Natural killer cell treated with Interleukin-12 subunit alpha and Interleukin-12 subunit beta and Interleukin-15 and Interleukin-18, amount 100 ng/mL, for 72 hours (primary cell): ENCODE measurements at regions not wholly inside any gene's neighbourhood (a gene's known extent, or its start where the extent isn't known, plus 50 kb on each side); places are given as distances from the start of the nearest gene placed in this dataset.
A peak's percentile ranks its signal among the peaks of the same experiment; 100 is the strongest.
"Not testable (repeated sequence)": the region's sequence is repeated elsewhere in the genome, so short reads cannot be mapped to it uniquely, and the experiment has no call there.

Experiments used
- ATAC-seq, 2 donors: fragments of 150-1000 bp; cut with Tn5 transposase in 1 of 2; sonication (Bioruptor Pico), chemical (Tn5 transposase) in 1 of 2; 2 replicates each; pipeline ENCODE4 v1.10.0; 2021
- DNase-seq: peaks from one replicate; pipeline ENCODE4 v3.0.0; 2022; ENCODE audit warnings: low spot score
- H3K27ac Mint-ChIP-seq, 2 donors: 1 replicate in 1 of 2; 2 replicates in 1 of 2; pipeline ENCODE4 v1.8.0; 2022; ENCODE audit warnings: mixed read lengths in 2 of 2, mild to moderate bottlenecking in 1 of 2, moderate library complexity in 1 of 2
- H3K27me3 Mint-ChIP-seq, 2 donors: 1 replicate in 1 of 2; 2 replicates in 1 of 2; pipeline ENCODE4 v1.8.0; 2022; ENCODE audit warnings: mixed read lengths in 2 of 2
- H3K36me3 Mint-ChIP-seq: one replicate; pipeline ENCODE4 v1.8.0; 2022; ENCODE audit warnings: mixed read lengths
- H3K4me1 Mint-ChIP-seq, 2 donors: 1 replicate in 1 of 2; 2 replicates in 1 of 2; pipeline ENCODE4 v1.8.0; 2022; ENCODE audit warnings: low read depth in 2 of 2, mixed read lengths in 2 of 2, mild to moderate bottlenecking in 1 of 2
- H3K4me3 Mint-ChIP-seq: one replicate; pipeline ENCODE4 v1.8.0; 2022; ENCODE audit warnings: mixed read lengths
- H3K9me3 Mint-ChIP-seq: 2 replicates; pipeline ENCODE4 v1.8.0; 2022; ENCODE audit warnings: mixed read lengths

DNA sequence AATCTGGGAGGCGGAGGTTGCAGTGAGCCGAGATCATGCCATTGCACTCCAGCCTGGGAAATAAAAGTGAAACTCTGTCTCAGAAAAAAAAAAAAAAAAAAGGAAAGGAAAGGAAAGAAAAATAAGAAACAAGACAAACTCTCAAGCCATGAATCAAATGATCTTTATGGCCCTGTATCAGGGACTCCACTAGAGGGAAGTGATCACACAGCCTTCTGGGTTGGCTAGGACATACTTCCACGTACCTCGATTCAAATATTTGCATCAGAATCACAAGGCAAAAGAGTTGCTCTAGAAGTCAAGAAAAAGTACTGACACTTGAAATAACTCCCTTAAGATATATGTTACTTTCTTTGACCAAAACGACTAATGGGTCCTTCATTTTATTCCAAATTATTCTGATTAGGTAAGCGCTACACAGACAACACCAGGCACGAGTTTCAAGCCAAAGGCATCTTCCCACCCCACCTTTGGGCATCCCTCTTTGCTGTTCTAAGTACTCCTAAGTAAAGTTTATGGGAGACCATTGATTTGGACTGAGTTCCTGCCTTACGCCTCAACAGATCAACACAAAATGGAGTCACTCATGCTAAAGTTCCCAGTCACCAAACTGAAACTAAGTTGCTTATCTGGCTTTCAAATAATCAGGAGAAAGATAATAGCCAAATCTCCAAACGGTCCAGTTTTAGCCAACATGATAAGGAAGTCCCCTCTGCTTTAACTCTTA is 77.5 kb upstream of the NT5E start:
- Mint-ChIP-seq H3K4me1 (no peaks in the 10 kb centered on the region), H3K27ac (no peak overlapping the region), H3K4me3 (no peak overlapping the region), H3K36me3 (peaks cover under 1% of the 10 kb centered on the region), H3K27me3 (peaks cover 6 to 7% of the 10 kb centered on the region in 2 donors), H3K9me3 (no peaks in the 10 kb centered on the region)
- ATAC-seq (no peak), DNase-seq (no peak)

DNA sequence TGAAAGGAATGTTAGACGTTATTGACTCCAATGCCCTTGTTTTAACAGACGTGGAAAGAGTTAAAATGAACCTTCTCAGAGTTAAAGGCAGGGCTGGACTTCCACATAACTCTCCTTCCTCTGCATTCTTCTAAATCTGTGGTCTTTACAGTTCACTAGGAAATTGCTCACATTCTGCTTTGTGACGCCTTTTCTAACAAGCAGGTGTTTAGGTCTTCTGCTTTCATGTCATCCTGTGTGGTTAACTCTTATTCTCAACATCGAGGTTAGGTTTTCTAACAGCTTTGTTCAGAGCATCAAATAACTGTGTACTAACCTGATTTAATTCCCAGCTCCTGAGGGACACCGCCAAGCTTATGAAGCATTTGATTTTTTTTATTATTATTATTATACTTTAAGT is 81.3 kb upstream of the NT5E start:
- H3K27me3 Mint-ChIP-seq = peaks cover 12 to 15% of the 10 kb centered on the region in 2 donors
- H3K36me3 Mint-ChIP-seq = peaks cover 4% of the 10 kb centered on the region
- H3K27ac Mint-ChIP-seq = no peak overlapping the region
- H3K4me3 Mint-ChIP-seq = no peak overlapping the region
- H3K4me1 Mint-ChIP-seq = no peaks in the 10 kb centered on the region
- no peak for DNase-seq
- no peak for ATAC-seq
- no peaks in the 10 kb centered on the region for H3K9me3 Mint-ChIP-seq

DNA sequence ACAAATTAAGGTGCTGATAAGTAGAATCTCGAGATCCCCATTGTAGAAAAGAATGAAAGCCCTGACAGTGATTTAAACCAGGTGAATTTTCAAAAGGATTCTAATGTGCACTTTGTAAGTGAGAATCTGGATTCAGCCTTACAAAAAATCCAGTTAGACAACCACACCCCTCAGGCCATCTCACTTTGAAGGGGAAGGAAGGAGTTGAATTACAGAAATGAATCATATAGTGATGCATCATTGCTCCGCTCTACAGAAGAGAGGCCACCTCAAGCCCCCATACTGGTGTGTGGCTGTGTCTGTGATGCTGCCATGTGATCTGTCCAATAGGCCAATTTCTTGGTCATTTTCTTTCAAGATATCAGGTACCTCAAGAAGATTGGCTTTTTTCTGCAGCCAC is 85.5 kb upstream of the NT5E start:
- Mint-ChIP-seq H3K27ac (no peak overlapping the region), H3K9me3 (no peaks in the 10 kb centered on the region), H3K4me1 (no peaks in the 10 kb centered on the region), H3K36me3 (peaks cover 4% of the 10 kb centered on the region), H3K27me3 (peaks cover 15 to 16% of the 10 kb centered on the region in 2 donors), H3K4me3 (no peak overlapping the region)
- ATAC-seq (peak in 1 of 2 donors; percentile 62), DNase-seq (no peak)

DNA sequence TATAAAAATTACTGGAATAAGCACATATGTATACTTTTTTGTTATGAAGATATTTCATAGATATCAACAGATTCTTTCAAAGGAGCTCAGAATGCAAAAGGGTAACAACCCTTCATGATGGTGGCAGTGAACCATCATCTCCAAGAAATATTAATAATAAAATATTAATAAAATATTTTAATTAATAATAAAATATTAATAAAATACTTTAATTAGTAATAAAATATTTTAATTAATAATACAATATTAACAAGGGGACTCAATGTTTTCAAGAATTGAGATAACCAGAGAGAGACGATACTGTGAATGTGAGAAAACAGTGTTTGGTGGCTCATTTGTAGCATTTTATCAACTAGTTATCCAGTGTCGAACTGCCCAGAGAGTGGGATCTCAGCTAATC is 86.0 kb upstream of the NT5E start:
- Mint-ChIP-seq H3K4me1 (no peaks in the 10 kb centered on the region), H3K27ac (no peak overlapping the region), H3K27me3 (peaks cover 15 to 16% of the 10 kb centered on the region in 2 donors), H3K36me3 (peaks cover 4% of the 10 kb centered on the region), H3K4me3 (no peak overlapping the region), H3K9me3 (no peaks in the 10 kb centered on the region)
- DNase-seq (no peak), ATAC-seq (no peak)

DNA sequence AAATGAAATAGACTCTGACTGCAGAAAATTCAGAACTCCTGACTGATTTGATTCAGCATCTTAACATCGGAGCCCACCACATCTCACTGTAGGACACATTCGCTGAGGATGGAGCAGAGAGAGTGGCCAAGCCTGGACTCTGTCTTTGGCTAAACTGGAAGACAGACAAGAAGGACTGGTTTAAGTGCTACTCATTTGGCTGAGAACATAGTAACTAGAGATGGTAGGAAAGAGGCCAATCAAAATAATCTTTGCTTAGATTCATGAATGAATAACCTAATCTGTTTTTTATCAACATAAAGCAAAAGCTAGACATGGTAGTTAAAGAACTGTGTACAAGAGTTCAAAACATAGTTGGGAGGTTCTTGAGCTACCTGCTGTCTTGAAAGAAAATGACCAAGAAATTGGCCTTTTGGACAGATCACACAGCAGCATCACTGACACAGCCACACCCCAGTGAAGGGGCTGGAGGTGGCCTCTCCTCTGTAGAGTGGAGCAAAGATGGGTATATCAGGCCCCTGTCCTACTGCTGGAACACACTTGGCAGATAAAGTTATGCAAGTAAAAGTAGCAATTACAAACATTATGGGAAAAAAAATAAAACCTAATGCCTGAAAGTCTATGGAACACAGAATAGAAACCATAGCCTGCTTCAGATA is 87.1 kb upstream of the NT5E start:
- ATAC-seq (peak in 1 of 2 donors; percentile 46), DNase-seq (no peak)
- H3K36me3 Mint-ChIP-seq = peaks cover 4% of the 10 kb centered on the region
- H3K9me3 Mint-ChIP-seq = no peaks in the 10 kb centered on the region
- no peak overlapping the region for H3K4me3 Mint-ChIP-seq
- H3K4me1 Mint-ChIP-seq = no peaks in the 10 kb centered on the region
- peaks cover 13 to 19% of the 10 kb centered on the region in 2 donors for H3K27me3 Mint-ChIP-seq
- H3K27ac Mint-ChIP-seq = no peak overlapping the region

DNA sequence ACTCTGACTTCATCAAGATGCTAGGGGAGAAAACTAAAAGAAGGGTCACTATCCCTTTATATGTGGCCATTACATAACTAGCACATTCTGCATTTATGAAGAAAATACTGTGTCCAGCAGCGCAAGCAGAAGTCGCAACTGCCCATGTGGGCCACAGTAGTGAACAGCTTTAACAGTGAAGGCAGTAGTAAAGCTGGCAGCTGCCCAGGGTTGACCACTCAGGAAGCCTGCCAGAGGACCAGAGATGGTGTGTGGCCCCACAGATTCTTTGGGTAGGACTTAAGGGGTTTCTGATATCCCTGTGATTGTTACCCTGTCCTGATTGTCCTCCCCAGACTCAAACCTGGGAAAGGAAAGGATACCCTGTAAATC is 88.3 kb upstream of the NT5E start:
- no peaks in the 10 kb centered on the region for H3K36me3 Mint-ChIP-seq
- no peak for DNase-seq
- no peaks in the 10 kb centered on the region for H3K9me3 Mint-ChIP-seq
- peaks cover 6 to 11% of the 10 kb centered on the region in 2 donors for H3K27me3 Mint-ChIP-seq
- H3K4me1 Mint-ChIP-seq = no peaks in the 10 kb centered on the region
- no peak overlapping the region for H3K27ac Mint-ChIP-seq
- no peak overlapping the region for H3K4me3 Mint-ChIP-seq
- no peak for ATAC-seq

DNA sequence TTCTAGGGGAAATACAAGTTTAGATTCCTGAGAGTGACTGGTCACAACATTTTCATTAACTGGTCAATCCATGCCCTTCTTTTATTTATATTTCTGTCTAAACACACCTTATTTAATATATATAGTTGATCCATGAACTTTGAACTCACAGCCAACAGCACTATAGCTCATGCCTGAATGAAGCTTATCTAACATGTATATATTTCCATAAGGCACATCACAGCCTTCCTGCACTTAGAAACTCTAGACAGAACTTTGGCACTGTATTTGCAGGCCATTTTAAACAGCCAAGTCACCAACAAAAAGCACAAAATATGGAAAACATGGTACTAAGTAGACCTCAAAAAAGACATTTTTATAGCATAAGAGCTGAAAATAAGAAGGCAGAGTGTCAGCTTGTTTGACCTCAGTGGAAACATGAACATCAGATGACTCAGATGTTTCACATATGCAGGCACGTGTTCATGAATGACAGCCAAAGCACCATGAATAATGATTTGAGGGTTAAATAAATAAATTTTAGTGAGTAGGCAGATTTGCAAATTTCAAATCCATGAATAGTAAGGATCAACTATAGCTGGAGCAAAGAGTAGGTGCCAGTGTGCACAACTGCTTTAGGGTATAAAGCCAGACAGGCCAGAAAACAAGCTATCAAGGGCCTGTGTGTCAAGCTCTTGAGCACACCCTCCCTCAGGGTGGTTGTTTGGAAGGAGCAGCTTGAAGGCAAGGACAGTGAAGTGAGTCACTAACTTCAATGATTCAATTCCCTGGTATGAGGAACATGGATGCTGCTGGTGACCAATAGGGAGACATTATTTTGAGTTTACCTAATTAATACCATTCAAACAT is 88.9 kb upstream of the NT5E start:
- Mint-ChIP-seq H3K4me1 (no peaks in the 10 kb centered on the region), H3K36me3 (no peaks in the 10 kb centered on the region), H3K9me3 (no peaks in the 10 kb centered on the region), H3K27ac (no peak overlapping the region), H3K4me3 (no peak overlapping the region), H3K27me3 (peaks cover 4 to 10% of the 10 kb centered on the region in 2 donors)
- DNase-seq = no peak
- ATAC-seq = no peak

DNA sequence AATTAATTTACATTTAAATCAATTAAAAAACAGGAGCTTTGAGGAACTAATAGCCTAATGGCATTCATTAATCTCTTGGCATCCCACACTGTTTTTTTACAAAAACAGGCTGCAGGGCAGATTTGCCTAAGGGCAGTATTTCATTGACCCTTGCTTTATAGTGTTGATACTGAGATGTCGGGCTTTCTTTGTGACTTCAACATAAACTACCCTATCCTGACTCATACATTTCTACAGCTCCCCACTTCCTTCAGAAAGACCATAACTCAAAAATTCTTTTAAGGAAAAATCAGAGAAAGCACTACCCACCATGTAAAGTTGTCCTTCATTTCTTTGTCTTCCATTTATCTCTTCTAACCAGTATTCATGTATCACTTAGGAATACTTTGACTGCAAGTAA is 92.2 kb upstream of the NT5E start:
- Mint-ChIP-seq H3K27me3 (peaks cover 4 to 10% of the 10 kb centered on the region in 2 donors), H3K4me3 (no peak overlapping the region), H3K36me3 (no peaks in the 10 kb centered on the region), H3K4me1 (no peaks in the 10 kb centered on the region), H3K9me3 (no peaks in the 10 kb centered on the region), H3K27ac (no peak overlapping the region)
- no peak for ATAC-seq
- DNase-seq = no peak

DNA sequence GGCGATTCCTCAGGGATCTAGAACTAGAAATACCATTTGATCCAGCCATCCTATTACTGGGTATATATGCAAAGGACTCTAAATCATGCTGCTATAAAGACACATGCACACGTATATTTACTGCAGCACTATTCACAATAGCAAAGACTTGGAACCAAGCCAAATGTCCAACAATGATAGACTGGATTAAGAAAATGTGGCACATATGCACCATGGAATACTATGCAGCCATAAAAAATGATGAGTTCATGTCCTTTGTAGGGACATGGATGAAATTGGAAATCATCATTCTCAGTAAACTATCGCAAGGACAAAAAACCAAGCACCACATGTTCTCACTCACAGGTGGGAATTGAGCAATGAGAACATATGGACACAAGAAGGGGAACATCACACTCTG is 93.1 kb upstream of the NT5E start:
- DNase-seq, ATAC-seq, H3K4me1 Mint-ChIP-seq, H3K36me3 Mint-ChIP-seq, H3K27ac Mint-ChIP-seq, H3K4me3 Mint-ChIP-seq, H3K9me3 Mint-ChIP-seq: not testable (repeated sequence)
- H3K27me3 Mint-ChIP-seq = peaks cover 4 to 13% of the 10 kb centered on the region in 2 donors

DNA sequence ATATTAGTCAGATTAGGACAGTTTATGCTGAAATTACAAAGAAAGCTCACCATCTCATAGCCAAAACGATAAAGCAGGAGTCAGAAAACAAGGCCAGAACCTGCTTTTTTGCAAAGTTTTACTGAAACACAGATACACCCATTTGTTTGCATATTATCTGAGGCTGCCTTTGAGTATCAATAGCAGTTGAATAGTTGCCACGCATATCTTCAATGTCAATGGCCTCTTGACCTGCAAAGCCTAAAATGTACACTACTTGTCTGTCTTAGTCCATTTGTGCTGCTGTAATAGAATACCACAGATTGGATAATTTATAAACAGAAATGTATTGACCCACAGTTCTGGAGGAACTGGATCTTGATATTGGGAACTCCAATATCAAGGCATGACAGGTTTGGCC is 94.1 kb upstream of the NT5E start:
- DNase-seq (no peak), ATAC-seq (no peak)
- H3K4me3 Mint-ChIP-seq = no peak overlapping the region
- no peaks in the 10 kb centered on the region for H3K4me1 Mint-ChIP-seq
- no peaks in the 10 kb centered on the region for H3K9me3 Mint-ChIP-seq
- no peak overlapping the region for H3K27ac Mint-ChIP-seq
- H3K27me3 Mint-ChIP-seq = peaks cover 6 to 22% of the 10 kb centered on the region in 2 donors
- H3K36me3 Mint-ChIP-seq = no peaks in the 10 kb centered on the region

DNA sequence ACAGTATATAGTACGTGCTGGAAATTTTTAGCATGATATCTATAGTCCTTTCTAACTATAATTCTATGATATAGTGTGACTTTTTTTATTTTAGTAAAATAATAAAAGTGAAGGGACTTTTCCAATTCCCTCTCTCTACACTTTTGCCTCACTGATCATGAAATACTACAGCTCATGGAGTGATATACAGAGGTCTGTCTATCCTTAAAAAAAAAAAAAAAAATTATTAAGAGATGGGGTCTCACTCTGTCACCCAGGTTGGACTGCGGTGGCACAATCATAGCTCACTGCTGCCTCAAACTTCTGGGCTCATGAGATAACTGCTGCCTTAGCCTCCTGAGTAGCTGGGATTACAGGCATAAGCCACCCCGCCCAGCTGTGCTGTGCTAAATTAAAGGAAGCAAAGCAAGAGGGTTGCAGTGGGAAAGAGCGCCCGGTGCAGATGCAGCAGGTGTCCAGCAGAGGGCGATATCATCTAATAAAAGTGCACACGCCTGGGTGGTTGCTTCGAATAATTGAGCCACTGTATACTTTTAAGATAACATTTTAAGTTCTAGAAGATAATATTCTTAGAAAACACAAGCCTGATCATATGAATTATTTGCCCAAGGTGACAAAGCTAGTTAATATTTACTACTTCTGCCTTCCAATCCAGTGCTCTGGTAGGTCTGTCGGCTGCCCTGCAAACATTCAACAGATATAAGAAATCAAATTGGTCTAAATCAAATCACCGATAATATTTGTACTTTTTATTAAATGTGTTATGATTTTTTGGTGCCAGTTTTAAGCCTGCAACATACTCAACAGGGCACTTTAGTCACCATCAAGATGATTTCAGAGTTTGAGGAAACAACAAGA is 94.9 kb upstream of the NT5E start:
- Mint-ChIP-seq H3K36me3 (no peaks in the 10 kb centered on the region), H3K4me3 (no peak overlapping the region), H3K4me1 (no peaks in the 10 kb centered on the region), H3K27me3 (peaks cover 6 to 24% of the 10 kb centered on the region in 2 donors), H3K9me3 (no peaks in the 10 kb centered on the region), H3K27ac (no peak overlapping the region)
- DNase-seq = peak; percentile 65
- peak in 1 of 2 donors; percentile 66 for ATAC-seq

DNA sequence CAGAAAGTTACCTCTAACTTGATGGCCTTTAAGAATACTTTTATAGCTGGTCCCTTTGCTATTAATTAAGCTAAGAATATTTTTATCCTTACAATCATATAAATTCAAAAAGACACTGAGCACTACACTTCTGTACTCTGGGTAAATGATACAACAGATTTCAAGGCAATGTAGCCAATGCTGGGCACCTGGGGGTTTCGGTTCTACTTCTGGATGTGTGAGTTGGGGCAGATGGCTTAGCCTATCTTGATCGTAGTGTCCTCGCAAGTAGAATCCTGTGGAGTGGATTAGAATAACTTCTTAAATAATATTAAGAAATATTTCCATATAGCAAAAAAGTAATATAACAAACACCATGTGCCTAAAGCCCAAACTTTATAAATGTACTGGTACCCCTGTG is 96.9 kb upstream of the NT5E start:
- peaks cover 7 to 19% of the 10 kb centered on the region in 2 donors for H3K27me3 Mint-ChIP-seq

DNA sequence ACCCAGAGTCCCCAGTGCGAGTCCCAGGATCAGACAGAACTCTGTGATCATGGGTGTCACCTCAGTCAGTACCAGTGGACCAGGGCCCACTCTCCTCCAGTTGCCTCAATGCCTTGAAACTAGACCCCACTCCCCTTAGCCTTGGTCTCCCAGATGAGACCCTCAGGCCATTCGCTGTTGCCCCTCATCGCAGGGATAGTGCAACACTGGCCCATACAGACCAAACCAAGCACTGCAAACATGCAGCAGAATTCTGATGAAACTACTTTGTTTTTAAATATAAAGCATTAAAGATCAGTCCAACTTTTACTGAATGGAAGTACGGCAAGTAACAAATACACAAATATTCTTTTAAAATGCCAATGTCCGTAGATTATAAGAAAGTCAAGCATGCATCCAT is 101.2 kb upstream of the NT5E start:
- H3K4me1 Mint-ChIP-seq = no peaks in the 10 kb centered on the region
- H3K27ac Mint-ChIP-seq = no peak overlapping the region
- peaks cover 18 to 27% of the 10 kb centered on the region in 2 donors for H3K27me3 Mint-ChIP-seq

More for the DNA sequence above, 96.9 kb upstream of the NT5E start:
- H3K9me3 Mint-ChIP-seq = no peaks in the 10 kb centered on the region
- no peak for ATAC-seq
- no peak for DNase-seq
- H3K4me3 Mint-ChIP-seq = no peak overlapping the region
- no peaks in the 10 kb centered on the region for H3K4me1 Mint-ChIP-seq
- no peak overlapping the region for H3K27ac Mint-ChIP-seq
- no peaks in the 10 kb centered on the region for H3K36me3 Mint-ChIP-seq

More for the DNA sequence above, 101.2 kb upstream of the NT5E start:
- peak in 1 of 2 donors; percentile 48 for ATAC-seq
- Mint-ChIP-seq H3K4me3 (no peak overlapping the region), H3K9me3 (no peaks in the 10 kb centered on the region), H3K36me3 (no peaks in the 10 kb centered on the region)
- no peak for DNase-seq
